ENCODE measurements at regions not wholly inside any gene's neighbourhood (a gene's known extent, or its start where the extent isn't known, plus 50 kb on each side); places are given as distances from the start of the nearest gene placed in this dataset.
A peak's percentile ranks its signal among the peaks of the same experiment; 100 is the strongest.

- no peak for DNase-seq (ENCODE audit: low read depth)
Observed at GRCh38 chr14:39884091-39884490, 451.9 kb upstream of the FBXO33 start.

- DNase-seq (ENCODE audit: low read depth), result no peak
Observed at GRCh38 chr14:39880965-39881364, 448.7 kb upstream of the FBXO33 start.

- DNase-seq (ENCODE audit: low read depth), result no peak
Observed at GRCh38 chr14:39880106-39880695, 448.0 kb upstream of the FBXO33 start.

- DNase-seq (ENCODE audit: low read depth), result no peak
Observed at GRCh38 chr14:39877577-39878190, 445.5 kb upstream of the FBXO33 start.

GRCh38 chr14:39876916-39877315 lies 444.7 kb upstream of the FBXO33 start:
- no peak for DNase-seq (ENCODE audit: low read depth)

- DNase-seq (ENCODE audit: low read depth), result no peak
Observed at GRCh38 chr14:39875028-39875427, 442.8 kb upstream of the FBXO33 start.

GRCh38 chr14:39873791-39874190 lies 441.6 kb upstream of the FBXO33 start:
- DNase-seq (ENCODE audit: low read depth), result no peak

- no peak for DNase-seq (ENCODE audit: low read depth)
Observed at GRCh38 chr14:39868949-39869348, 436.7 kb upstream of the FBXO33 start.

- no peak for DNase-seq (ENCODE audit: low read depth)
Observed at GRCh38 chr14:39868251-39868650, 436.0 kb upstream of the FBXO33 start.

GRCh38 chr14:39863441-39863840 lies 431.2 kb upstream of the FBXO33 start:
- DNase-seq (ENCODE audit: low read depth), result no peak

GRCh38 chr14:39861696-39862095 lies 429.5 kb upstream of the FBXO33 start:
- no peak for DNase-seq (ENCODE audit: low read depth)

- DNase-seq (ENCODE audit: low read depth), result no peak
Observed at GRCh38 chr14:39861229-39861600, 429.0 kb upstream of the FBXO33 start.

- no peak for DNase-seq (ENCODE audit: low read depth)
Observed at GRCh38 chr14:39860596-39861228, 428.5 kb upstream of the FBXO33 start.

GRCh38 chr14:39859314-39859713 lies 427.1 kb upstream of the FBXO33 start:
- no peak for DNase-seq (ENCODE audit: low read depth)

- DNase-seq (ENCODE audit: low read depth), result no peak
Observed at GRCh38 chr14:39857376-39858055, 425.3 kb upstream of the FBXO33 start.

- DNase-seq (ENCODE audit: low read depth), result no peak
Observed at GRCh38 chr14:39853441-39853840, 421.2 kb upstream of the FBXO33 start.

GRCh38 chr14:39851202-39851601 lies 419.0 kb upstream of the FBXO33 start:
- DNase-seq (ENCODE audit: low read depth), result no peak

- no peak for DNase-seq (ENCODE audit: low read depth)
Observed at GRCh38 chr14:39847852-39848251, 415.6 kb upstream of the FBXO33 start.

- DNase-seq (ENCODE audit: low read depth), result peak; percentile 5
Observed at GRCh38 chr14:39847194-39847593, 415.0 kb upstream of the FBXO33 start.

GRCh38 chr14:39843881-39844280 lies 411.6 kb upstream of the FBXO33 start:
- no peak for DNase-seq (ENCODE audit: low read depth)

GRCh38 chr14:39841088-39841487 lies 408.9 kb upstream of the FBXO33 start:
- DNase-seq (ENCODE audit: low read depth), result peak; percentile 4

GRCh38 chr14:39827901-39828655 lies 395.8 kb upstream of the FBXO33 start:
- no peak for DNase-seq (ENCODE audit: low read depth)

All from HT1080 (cell line).